ENCODE measurements at regions not wholly inside any gene's neighbourhood (a gene's known extent, or its start where the extent isn't known, plus 50 kb on each side); places are given as distances from the start of the nearest gene placed in this dataset.

- no peak for TF ChIP-seq CTCF (IDR thresholded peaks at IDR 0.05; ENCODE audit: poor library complexity)
- TF ChIP-seq EZH2phosphoT487 (IDR thresholded peaks at IDR 0.05; ENCODE audit: low read depth, severe bottlenecking, unreplicated experiment): no peak
- TF ChIP-seq EZH2 (IDR thresholded peaks at IDR 0.05; ENCODE audit: borderline replicate concordance): no peak
Measured at GRCh38 chr10:28429045-28429444, 103.9 kb upstream of the WAC start.

Measured in hepatocyte (in vitro differentiated cells).